NCI-H1694 treated with DMSO at 0.1 percent for 48 hours (cell line): ENCODE measurements at regions not wholly inside any gene's neighbourhood (a gene's known extent, or its start where the extent isn't known, plus 50 kb on each side); places are given as distances from the start of the nearest gene placed in this dataset.
"Not testable (repeated sequence)": the region's sequence is repeated elsewhere in the genome, so short reads cannot be mapped to it uniquely, and the experiment has no call there.

Experiments used
- DNase-seq: peaks from one replicate; lab custom pipeline; 2025; lab: John Stamatoyannopoulos, UW

- no peak for DNase-seq
These were observed 1260.3 kb downstream of the EPHA7 start for GRCh38 chr6:92159046-92159445.

GRCh38 chr6:92150553-92150952, 1268.8 kb downstream of the EPHA7 start:
- DNase-seq: no peak

- DNase-seq: no peak
These were observed 1272.1 kb downstream of the EPHA7 start for GRCh38 chr6:92147246-92147645.

- DNase-seq: no peak
These were observed 1279.8 kb downstream of the EPHA7 start for GRCh38 chr6:92139601-92140000.

- DNase-seq: no peak
These were observed 1286.4 kb downstream of the EPHA7 start for GRCh38 chr6:92132957-92133356.

GRCh38 chr6:92132457-92132856, 1286.9 kb downstream of the EPHA7 start:
- DNase-seq: no peak

- DNase-seq: no peak
These were observed 1288.4 kb downstream of the EPHA7 start for GRCh38 chr6:92130944-92131343.

- no peak for DNase-seq
These were observed 1292.4 kb downstream of the EPHA7 start for GRCh38 chr6:92126983-92127382.

GRCh38 chr6:92126088-92126487, 1293.3 kb downstream of the EPHA7 start:
- DNase-seq: no peak

GRCh38 chr6:92125681-92126080, 1293.7 kb downstream of the EPHA7 start:
- no peak for DNase-seq

GRCh38 chr6:92124200-92124651, 1295.1 kb downstream of the EPHA7 start:
- no peak for DNase-seq

GRCh38 chr6:92122746-92123145, 1296.6 kb downstream of the EPHA7 start:
- DNase-seq: peak; percentile 13

- no peak for DNase-seq
These were observed 1298.1 kb downstream of the EPHA7 start for GRCh38 chr6:92121228-92121627.

- no peak for DNase-seq
These were observed 1301.6 kb downstream of the EPHA7 start for GRCh38 chr6:92117800-92118199.

GRCh38 chr6:92114797-92115196, 1304.6 kb downstream of the EPHA7 start:
- DNase-seq: no peak

- DNase-seq: no peak
These were observed 1305.2 kb downstream of the EPHA7 start for GRCh38 chr6:92114091-92114675.

- no peak for DNase-seq
These were observed 1308.0 kb downstream of the EPHA7 start for GRCh38 chr6:92111386-92111785.

GRCh38 chr6:92110403-92110802, 1309.0 kb downstream of the EPHA7 start:
- DNase-seq: no peak

GRCh38 chr6:92109956-92110355, 1309.4 kb downstream of the EPHA7 start:
- no peak for DNase-seq

- DNase-seq: no peak
These were observed 1310.1 kb downstream of the EPHA7 start for GRCh38 chr6:92109256-92109655.

- DNase-seq: no peak
These were observed 1332.6 kb downstream of the EPHA7 start for GRCh38 chr6:92086750-92087149.

- DNase-seq: not testable (repeated sequence)
These were observed 1335.4 kb downstream of the EPHA7 start for GRCh38 chr6:92083914-92084313.

- DNase-seq: no peak
These were observed 1347.0 kb downstream of the EPHA7 start for GRCh38 chr6:92072387-92072786.

GRCh38 chr6:92069781-92070180, 1349.6 kb downstream of the EPHA7 start:
- DNase-seq: no peak

- DNase-seq: no peak
These were observed 1366.8 kb downstream of the EPHA7 start for GRCh38 chr6:92052513-92052912.
